ENCODE measurements at regions not wholly inside any gene's neighbourhood (a gene's known extent, or its start where the extent isn't known, plus 50 kb on each side); places are given as distances from the start of the nearest gene placed in this dataset.

- TF ChIP-seq CTCF (conservative IDR thresholded peaks at IDR 0.05; ENCODE audit: low read depth, low read length) (no peak), EZH2 (IDR thresholded peaks at IDR 0.05; ENCODE audit: borderline replicate concordance, low read depth, low read length, poor library complexity, severe bottlenecking) (no peak)
Observed at GRCh38 chr12:94798113-94798512, 147.8 kb upstream of the TMCC3 start.

Data from A673 (cell line).